ENCODE measurements at regions not wholly inside any gene's neighbourhood (a gene's known extent, or its start where the extent isn't known, plus 50 kb on each side); places are given as distances from the start of the nearest gene placed in this dataset.

DNA sequence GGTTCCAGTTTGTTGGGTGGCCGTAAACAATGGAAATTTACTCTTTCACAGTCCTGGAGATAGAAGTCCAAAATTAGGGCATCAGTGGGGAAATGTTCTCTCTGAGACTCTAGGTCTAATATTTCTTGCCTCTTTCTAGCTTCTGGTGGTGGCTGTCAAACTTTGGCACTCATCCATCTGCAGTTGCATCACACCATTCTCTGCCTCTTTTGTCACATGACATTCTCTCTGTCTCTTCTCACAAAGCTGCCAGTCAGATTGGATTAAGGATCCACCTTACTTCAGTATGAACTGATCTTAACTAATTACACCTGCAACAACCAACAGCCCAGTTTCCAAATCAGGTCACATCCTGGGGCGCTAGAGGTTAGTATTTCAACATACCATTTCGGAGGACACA is 222.9 kb upstream of the FTMT start:
- Mint-ChIP-seq H3K4me3 (no peak overlapping the region), H3K36me3 (ENCODE audit: low read depth) (no peaks in the 10 kb centered on the region), H3K27ac (no peak overlapping the region), H3K27me3 (ENCODE audit: low read depth) (no peaks in the 10 kb centered on the region), H3K4me1 (peaks cover 9% of the 10 kb centered on the region), H3K9me3 (no peaks in the 10 kb centered on the region)
- TF ChIP-seq CTCF (IDR thresholded peaks at IDR 0.05; ENCODE audit: unreplicated experiment in 3 of 3): no peak

GRCh38 chr5:121630402-121630801 is 221.3 kb upstream of the FTMT start:
- Mint-ChIP-seq H3K27ac (peak overlapping the region in 1 of 3 experiments; percentile 8), H3K9me3 (no peaks in the 10 kb centered on the region), H3K27me3 (ENCODE audit: low read depth) (no peaks in the 10 kb centered on the region), H3K36me3 (ENCODE audit: low read depth) (no peaks in the 10 kb centered on the region), H3K4me1 (peaks cover 9% of the 10 kb centered on the region), H3K4me3 (no peak overlapping the region)
- peak in 2 of 3 experiments; percentile 29 to 31 for TF ChIP-seq CTCF (IDR thresholded peaks at IDR 0.05; ENCODE audit: unreplicated experiment in 3 of 3)

- TF ChIP-seq CTCF (IDR thresholded peaks at IDR 0.05; ENCODE audit: unreplicated experiment in 3 of 3): no peak
- Mint-ChIP-seq H3K27me3 (ENCODE audit: low read depth) (no peaks in the 10 kb centered on the region), H3K36me3 (ENCODE audit: low read depth) (no peaks in the 10 kb centered on the region), H3K4me3 (no peak overlapping the region), H3K4me1 (peaks cover 9% of the 10 kb centered on the region), H3K27ac (no peak overlapping the region), H3K9me3 (no peaks in the 10 kb centered on the region)
Measured at GRCh38 chr5:121634946-121635345, 216.7 kb upstream of the FTMT start.

DNA sequence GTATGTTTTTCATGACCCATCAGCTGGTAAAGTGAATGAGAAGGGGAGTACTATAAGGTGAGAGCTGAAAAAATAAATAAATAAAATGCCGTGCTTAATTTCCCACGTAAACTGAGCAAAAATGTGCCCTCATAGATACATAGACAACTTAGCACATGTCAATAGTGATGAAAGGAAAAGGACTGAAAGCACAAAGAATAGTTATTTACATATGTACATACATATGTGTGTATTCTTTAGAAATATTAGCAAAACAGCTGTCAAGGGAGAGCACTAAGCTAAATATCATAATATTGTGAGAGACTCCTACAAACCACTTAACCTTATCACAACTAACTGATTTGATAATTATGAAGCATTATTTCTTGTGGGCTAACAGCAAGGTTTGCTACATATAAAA is 213.6 kb upstream of the FTMT start:
- Mint-ChIP-seq H3K27me3 (ENCODE audit: low read depth) (no peaks in the 10 kb centered on the region), H3K4me3 (no peak overlapping the region), H3K36me3 (ENCODE audit: low read depth) (no peaks in the 10 kb centered on the region), H3K4me1 (no peaks in the 10 kb centered on the region), H3K27ac (no peak overlapping the region), H3K9me3 (no peaks in the 10 kb centered on the region)
- no peak for TF ChIP-seq CTCF (IDR thresholded peaks at IDR 0.05; ENCODE audit: unreplicated experiment in 3 of 3)

DNA sequence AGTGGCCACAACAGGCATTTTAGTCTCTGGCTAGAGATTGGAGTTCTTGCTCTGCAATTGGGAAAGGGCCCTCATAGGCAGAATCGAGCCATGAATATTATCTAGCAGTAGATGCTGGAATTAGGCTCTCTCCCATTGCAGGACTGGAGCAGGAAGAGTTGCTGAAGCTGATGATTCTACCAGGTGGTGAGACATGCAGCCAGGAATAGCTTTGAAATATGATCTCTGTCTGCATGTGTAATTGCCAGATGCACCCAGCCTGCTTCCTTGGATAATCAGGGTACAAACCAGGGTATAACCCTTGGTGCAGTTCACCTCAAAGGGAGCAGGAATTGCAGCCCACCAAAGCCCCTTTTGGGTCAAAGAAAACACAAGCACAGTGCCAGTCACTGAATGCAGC is 211.4 kb upstream of the FTMT start:
- H3K27me3 Mint-ChIP-seq (ENCODE audit: low read depth): no peaks in the 10 kb centered on the region
- no peak overlapping the region for H3K27ac Mint-ChIP-seq
- TF ChIP-seq CTCF (IDR thresholded peaks at IDR 0.05; ENCODE audit: unreplicated experiment in 3 of 3): no peak
- no peak overlapping the region for H3K4me3 Mint-ChIP-seq
- H3K36me3 Mint-ChIP-seq (ENCODE audit: low read depth): no peaks in the 10 kb centered on the region
- no peaks in the 10 kb centered on the region for H3K9me3 Mint-ChIP-seq
- no peaks in the 10 kb centered on the region for H3K4me1 Mint-ChIP-seq

DNA sequence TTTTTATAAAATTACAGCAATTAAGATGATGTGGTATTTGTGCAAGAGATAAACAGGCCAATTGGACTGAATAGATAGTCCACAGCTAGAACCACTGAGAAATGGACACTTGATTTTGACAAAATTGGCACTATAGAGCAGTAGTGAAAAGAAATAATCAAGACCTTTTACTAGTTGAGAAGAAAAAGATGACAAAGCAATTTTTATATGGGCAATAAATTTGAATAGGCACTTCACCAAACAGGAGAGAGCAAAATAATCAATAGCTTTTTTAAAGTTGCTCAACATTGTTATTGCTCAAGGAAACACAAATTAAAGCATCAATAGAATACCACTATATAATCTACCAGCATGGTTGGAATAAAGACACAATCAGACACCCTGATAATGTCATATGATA is 193.5 kb upstream of the FTMT start:
- no peaks in the 10 kb centered on the region for H3K36me3 Mint-ChIP-seq (ENCODE audit: low read depth)
- no peaks in the 10 kb centered on the region for H3K27me3 Mint-ChIP-seq (ENCODE audit: low read depth)
- peaks cover 21% of the 10 kb centered on the region for H3K9me3 Mint-ChIP-seq
- H3K4me1 Mint-ChIP-seq: peaks cover 9% of the 10 kb centered on the region
- no peak overlapping the region for H3K4me3 Mint-ChIP-seq
- no peak for TF ChIP-seq CTCF (IDR thresholded peaks at IDR 0.05; ENCODE audit: unreplicated experiment in 3 of 3)
- no peak overlapping the region for H3K27ac Mint-ChIP-seq
